CD14-positive monocyte (primary cell): ENCODE measurements at regions not wholly inside any gene's neighbourhood (a gene's known extent, or its start where the extent isn't known, plus 50 kb on each side); places are given as distances from the start of the nearest gene placed in this dataset.

Experiments used
- DNase-seq, 3 donors: peaks; one replicate each; pipeline ENCODE4 v3.0.0-alpha.2; 2011 to 2022
- H2AFZ ChIP-seq: 2 replicates; pipeline ENCODE4 v1.6.0; 2012; ENCODE audit warnings: mild to moderate bottlenecking, low read depth, low read length, inconsistent platforms; ENCODE audit not compliant: insufficient read depth, poor library complexity, severe bottlenecking
- H3K27ac ChIP-seq, 2 donors: 1 replicate in 1 of 2; 2 replicates in 1 of 2; pipeline ENCODE4 v1.5.1; 2012 to 2013; ENCODE audit warnings: low read length in 2 of 2, control low read depth in 1 of 2, inconsistent platforms in 1 of 2, low read depth in 1 of 2, mild to moderate bottlenecking in 1 of 2
- H3K27me3 ChIP-seq, 2 donors: one replicate each; pipeline versions ENCODE4 v1.6.0 to v1.6.1; 2011 to 2013; ENCODE audit warnings: low read length in 2 of 2; ENCODE audit not compliant: control insufficient read depth in 2 of 2, insufficient read depth in 2 of 2
- H3K36me3 ChIP-seq, 2 donors: replicated peaks in 1 of 2; 1 replicate in 1 of 2; 2 replicates in 1 of 2; pipeline versions ENCODE4 v1.5.1 to v1.6.1; 2012 to 2013; ENCODE audit warnings: low read length in 2 of 2, control low read depth in 1 of 2, inconsistent platforms in 1 of 2, mild to moderate bottlenecking in 1 of 2; ENCODE audit not compliant: insufficient read depth in 2 of 2, control insufficient read depth in 1 of 2
- H3K4me1 ChIP-seq, 2 donors: 1 replicate in 1 of 2; 2 replicates in 1 of 2; pipeline versions ENCODE4 v1.5.1 to v1.6.1; 2012 to 2013; ENCODE audit warnings: low read length in 2 of 2, control low read depth in 1 of 2, inconsistent platforms in 1 of 2, mild to moderate bottlenecking in 1 of 2, moderate library complexity in 1 of 2; ENCODE audit not compliant: insufficient read depth in 2 of 2, control insufficient read depth in 1 of 2
- H3K4me2 ChIP-seq: replicated peaks from 2 replicates; pipeline ENCODE3; 2012; ENCODE audit warnings: low read length, moderate library complexity, mild to moderate bottlenecking; ENCODE audit not compliant: poor library complexity, severe bottlenecking; ENCODE audit errors: extremely low read depth
- H3K4me3 ChIP-seq, 3 experiments: fragments of 200-600 bp in 1 of 3; sonication (generic) in 1 of 3; replicated peaks in 1 of 3; 1 replicate in 2 of 3; 2 replicates in 1 of 3; pipeline ENCODE4 v1.5.1; 2011 to 2013; ENCODE audit warnings: low read length in 3 of 3, mild to moderate bottlenecking in 3 of 3, control low read depth in 2 of 3, low read depth in 2 of 3, inconsistent platforms in 1 of 3, moderate library complexity in 1 of 3
- H3K79me2 ChIP-seq: 2 replicates; pipeline ENCODE4 v1.6.0; 2012; ENCODE audit warnings: mild to moderate bottlenecking, control low read depth, inconsistent platforms, low read length, moderate library complexity; ENCODE audit not compliant: insufficient read depth
- H3K9ac ChIP-seq: 2 replicates; pipeline ENCODE4 v1.6.0; 2017; ENCODE audit warnings: low read length, mild to moderate bottlenecking; ENCODE audit not compliant: insufficient read depth, poor library complexity, severe bottlenecking
- H3K9me3 ChIP-seq, 2 donors: replicated peaks in 1 of 2; 1 replicate in 1 of 2; 2 replicates in 1 of 2; pipeline versions ENCODE4 v1.5.1 to v1.6.1; 2012 to 2013; ENCODE audit warnings: low read length in 2 of 2, control low read depth in 1 of 2; ENCODE audit not compliant: control insufficient read depth in 1 of 2, insufficient read depth in 1 of 2
- H4K20me1 ChIP-seq: 2 replicates; pipeline ENCODE4 v1.6.0; 2012; ENCODE audit warnings: mild to moderate bottlenecking, low read length, control low read depth, moderate library complexity; ENCODE audit not compliant: insufficient read depth
- H3K27ac Mint-ChIP-seq, 7 donors: one replicate each; pipeline ENCODE4 v1.8.0; 2020; ENCODE audit warnings: mild to moderate bottlenecking in 7 of 7, mixed read lengths in 7 of 7, moderate library complexity in 6 of 7, inconsistent platforms in 2 of 7
- H3K27me3 Mint-ChIP-seq, 3 donors: one replicate each; pipeline ENCODE4 v1.8.0; 2021 to 2022; ENCODE audit warnings: low read depth in 3 of 3, mild to moderate bottlenecking in 3 of 3, mixed read lengths in 3 of 3, moderate library complexity in 3 of 3, inconsistent platforms in 1 of 3
- H3K36me3 Mint-ChIP-seq, 2 donors: one replicate each; pipeline ENCODE4 v1.8.0; 2020; ENCODE audit warnings: mixed read lengths in 2 of 2, inconsistent platforms in 1 of 2, mild to moderate bottlenecking in 1 of 2
- H3K4me1 Mint-ChIP-seq: one replicate; pipeline ENCODE4 v1.8.0; 2020; ENCODE audit warnings: mild to moderate bottlenecking, mixed read lengths
- H3K4me3 Mint-ChIP-seq, 2 donors: one replicate each; pipeline ENCODE4 v1.8.0; 2020; ENCODE audit warnings: mild to moderate bottlenecking in 2 of 2, mixed read lengths in 2 of 2, moderate library complexity in 1 of 2
- H3K9me3 Mint-ChIP-seq, 7 donors: one replicate each; pipeline ENCODE4 v1.8.0; 2020 to 2022; ENCODE audit warnings: mixed read lengths in 7 of 7, mild to moderate bottlenecking in 6 of 7, moderate library complexity in 6 of 7, inconsistent platforms in 2 of 7
- WGBS: methylation state at CpG from one replicate; pipeline ENCODE4 v1.1.5; 2013; ENCODE audit warnings: missing lambda C conversion rate; ENCODE audit not compliant: insufficient coverage; 5-methylcytosine and 5-hydroxymethylcytosine counted together
- intact Hi-C, 2 donors: fragments of 100-400 bp; cut with micrococcal nuclease; formaldehyde crosslinking; loops; one replicate each; pipeline versions ENCODE4 v1.15.0 to v1.15.1; 2023
- TF ChIP-seq, protein P1 (sequence below): fragments of 200-600 bp; IDR thresholded peaks from one replicate; pipeline ENCODE4 v1.8.0; 2022; ENCODE audit warnings: antibody characterized with exemption, mild to moderate bottlenecking

DNA sequence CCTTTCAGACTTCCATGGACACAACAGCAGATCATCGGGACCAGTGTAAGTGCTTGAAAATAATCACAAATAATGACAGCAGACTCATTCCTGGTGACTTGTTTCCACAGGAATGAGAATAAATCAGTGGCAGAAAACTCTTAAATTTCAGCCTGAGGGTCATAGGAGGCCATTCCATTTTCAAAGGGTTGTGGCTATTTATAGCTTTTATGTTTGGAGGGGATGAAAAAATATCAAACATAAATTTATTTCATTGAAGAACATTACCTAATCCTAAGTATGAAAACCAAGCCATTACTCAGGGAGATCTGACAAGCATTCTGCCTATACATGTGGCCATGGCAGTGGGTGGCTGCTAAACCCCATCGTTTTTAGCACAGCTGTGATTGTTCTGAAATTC lies 173.6 kb upstream of the CNR1 start:
- peak overlapping the region in 1 of 7 donors; percentile 26 for H3K27ac Mint-ChIP-seq
- WGBS = 100% methylated on average over 1 of the region's 2 CpGs

GRCh38 chr6:88321306-88321705 lies 155.2 kb upstream of the CNR1 start:
- Histone ChIP-seq H2AFZ (no peak overlapping the region), H3K4me1 (no peaks in the 10 kb centered on the region), H3K4me2 (no peak overlapping the region), H3K4me3 (no peak overlapping the region), H3K27ac (no peak overlapping the region), H3K36me3 (no peaks in the 10 kb centered on the region), H3K79me2 (no peaks in the 10 kb centered on the region), H3K27me3 (peaks cover 0 to 3% of the 10 kb centered on the region in 2 donors), H4K20me1 (no peaks in the 10 kb centered on the region), H3K9me3 (no peaks in the 10 kb centered on the region), H3K9ac (no peak overlapping the region)
- no CpG with 5 or more reads among the region's 1 CpG for WGBS
- Mint-ChIP-seq H3K36me3 (peaks cover 0 to 5% of the 10 kb centered on the region in 2 donors), H3K27ac (no peak overlapping the region), H3K4me3 (no peak overlapping the region), H3K27me3 (peaks cover 7 to 8% (median 8%) of the 10 kb centered on the region in 3 donors), H3K4me1 (no peaks in the 10 kb centered on the region), H3K9me3 (peaks cover 0 to 4% (median 0%) of the 10 kb centered on the region in 7 donors)
- TF ChIP-seq, protein P1, sequence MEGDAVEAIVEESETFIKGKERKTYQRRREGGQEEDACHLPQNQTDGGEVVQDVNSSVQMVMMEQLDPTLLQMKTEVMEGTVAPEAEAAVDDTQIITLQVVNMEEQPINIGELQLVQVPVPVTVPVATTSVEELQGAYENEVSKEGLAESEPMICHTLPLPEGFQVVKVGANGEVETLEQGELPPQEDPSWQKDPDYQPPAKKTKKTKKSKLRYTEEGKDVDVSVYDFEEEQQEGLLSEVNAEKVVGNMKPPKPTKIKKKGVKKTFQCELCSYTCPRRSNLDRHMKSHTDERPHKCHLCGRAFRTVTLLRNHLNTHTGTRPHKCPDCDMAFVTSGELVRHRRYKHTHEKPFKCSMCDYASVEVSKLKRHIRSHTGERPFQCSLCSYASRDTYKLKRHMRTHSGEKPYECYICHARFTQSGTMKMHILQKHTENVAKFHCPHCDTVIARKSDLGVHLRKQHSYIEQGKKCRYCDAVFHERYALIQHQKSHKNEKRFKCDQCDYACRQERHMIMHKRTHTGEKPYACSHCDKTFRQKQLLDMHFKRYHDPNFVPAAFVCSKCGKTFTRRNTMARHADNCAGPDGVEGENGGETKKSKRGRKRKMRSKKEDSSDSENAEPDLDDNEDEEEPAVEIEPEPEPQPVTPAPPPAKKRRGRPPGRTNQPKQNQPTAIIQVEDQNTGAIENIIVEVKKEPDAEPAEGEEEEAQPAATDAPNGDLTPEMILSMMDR = no peak
- DNase-seq = no peak
- intact Hi-C loops = no loop called here

More for the DNA sequence above, 173.6 kb upstream of the CNR1 start:
- Mint-ChIP-seq H3K36me3 (no peaks in the 10 kb centered on the region), H3K4me1 (no peaks in the 10 kb centered on the region), H3K27me3 (peaks cover 0 to 4% (median 3%) of the 10 kb centered on the region in 3 donors), H3K4me3 (no peak overlapping the region), H3K9me3 (peaks cover 0 to 15% (median 6%) of the 10 kb centered on the region in 7 donors)
- TF ChIP-seq, protein P1 = no peak
- H3K9ac ChIP-seq = no peak overlapping the region
- no peaks in the 10 kb centered on the region for H3K9me3 ChIP-seq
- no peaks in the 10 kb centered on the region for H3K36me3 ChIP-seq
- H3K4me1 ChIP-seq = peaks cover 0 to 4% of the 10 kb centered on the region in 2 donors
- intact Hi-C loops = no loop called here
- no peak overlapping the region for H3K27ac ChIP-seq
- no peaks in the 10 kb centered on the region for H3K27me3 ChIP-seq
- H3K4me2 ChIP-seq = no peak overlapping the region
- no peak overlapping the region for H3K4me3 ChIP-seq
- H4K20me1 ChIP-seq = no peaks in the 10 kb centered on the region
- no peak overlapping the region for H2AFZ ChIP-seq
- no peak for DNase-seq
- H3K79me2 ChIP-seq = no peaks in the 10 kb centered on the region
